ENCODE measurements at regions not wholly inside any gene's neighbourhood (a gene's known extent, or its start where the extent isn't known, plus 50 kb on each side); places are given as distances from the start of the nearest gene placed in this dataset.

- no peaks in the 10 kb centered on the region for H3K36me3 ChIP-seq (ENCODE audit: control insufficient read depth in 4 of 4, insufficient read depth in 3 of 4, low read depth in 1 of 4, low read length in 3 of 4)
- DNase-seq (ENCODE audit: low spot score): no peak
- no peak for TF ChIP-seq JUND (IDR thresholded peaks at IDR 0.05)
- TF ChIP-seq HNF4A (conservative IDR thresholded peaks at IDR 0.05): no peak
- no peak for TF ChIP-seq HNF4G (IDR thresholded peaks at IDR 0.05)
- peaks cover 0 to 6% (median 1%) of the 10 kb centered on the region in 4 donors for H3K4me1 ChIP-seq (ENCODE audit: control insufficient read depth in 4 of 4, insufficient read depth in 4 of 4, low read length in 3 of 4)
- WGBS: 68% methylated on average over 5 of the region's 5 CpGs
- no peak overlapping the region for H3K9ac ChIP-seq (ENCODE audit: low read depth in 1 of 2, low read length in 2 of 2)
- H3K27ac ChIP-seq (ENCODE audit: low read depth in 1 of 2, low read length in 2 of 2): no peak overlapping the region
- no peaks in the 10 kb centered on the region for H3K9me3 ChIP-seq (ENCODE audit: control insufficient read depth in 4 of 4, low read length in 3 of 4)
- H3K4me3 ChIP-seq (ENCODE audit: low read depth in 1 of 3, low read length in 3 of 3): no peak overlapping the region
- H3K27me3 ChIP-seq (ENCODE audit: control insufficient read depth in 4 of 4, insufficient read depth in 4 of 4, low read length in 3 of 4): no peaks in the 10 kb centered on the region
Observed at GRCh38 chr10:44020322-44021111, 364.4 kb downstream of the CXCL12 start.

GRCh38 chr10:44017483-44018145 is 367.3 kb downstream of the CXCL12 start:
- no peak for DNase-seq (ENCODE audit: low spot score)
- Histone ChIP-seq H3K9me3 (ENCODE audit: control insufficient read depth in 4 of 4, low read length in 3 of 4) (no peaks in the 10 kb centered on the region), H3K27ac (ENCODE audit: low read depth in 1 of 2, low read length in 2 of 2) (no peak overlapping the region), H3K27me3 (ENCODE audit: control insufficient read depth in 4 of 4, insufficient read depth in 4 of 4, low read length in 3 of 4) (no peaks in the 10 kb centered on the region), H3K4me3 (ENCODE audit: low read depth in 1 of 3, low read length in 3 of 3) (no peak overlapping the region), H3K36me3 (ENCODE audit: control insufficient read depth in 4 of 4, insufficient read depth in 3 of 4, low read depth in 1 of 4, low read length in 3 of 4) (no peaks in the 10 kb centered on the region), H3K9ac (ENCODE audit: low read depth in 1 of 2, low read length in 2 of 2) (no peak overlapping the region), H3K4me1 (ENCODE audit: control insufficient read depth in 4 of 4, insufficient read depth in 4 of 4, low read length in 3 of 4) (peaks cover 0 to 6% (median 1%) of the 10 kb centered on the region in 4 donors)
- WGBS: 81% methylated on average over 5 of the region's 5 CpGs
- TF ChIP-seq GABPA (IDR thresholded peaks at IDR 0.05 in 1 of 2, conservative IDR thresholded peaks at IDR 0.05 in 1 of 2) (no peak), ATF3 (IDR thresholded peaks at IDR 0.05) (no peak), TAF1 (conservative IDR thresholded peaks at IDR 0.05) (no peak), RXRA (IDR thresholded peaks at IDR 0.05) (no peak), YY1 (IDR thresholded peaks at IDR 0.05) (no peak), SP1 (IDR thresholded peaks at IDR 0.05) (no peak), REST (IDR thresholded peaks at IDR 0.05) (no peak), JUND (IDR thresholded peaks at IDR 0.05) (no peak), RAD21 (IDR thresholded peaks at IDR 0.05) (no peak), EGR1 (IDR thresholded peaks at IDR 0.05; ENCODE audit: low read depth in 2 of 2) (no peak), MAX (IDR thresholded peaks at IDR 0.05) (no peak), HNF4A (conservative IDR thresholded peaks at IDR 0.05) (no peak), FOXA2 (IDR thresholded peaks at IDR 0.05) (no peak)

All from liver (tissue), 7 donors.